Stomach smooth muscle (tissue), 2 donors: ENCODE measurements at regions not wholly inside any gene's neighbourhood (a gene's known extent, or its start where the extent isn't known, plus 50 kb on each side); places are given as distances from the start of the nearest gene placed in this dataset.
"Not testable (repeated sequence)": the region's sequence is repeated elsewhere in the genome, so short reads cannot be mapped to it uniquely, and the experiment has no call there.

Source experiments
- H3K27ac ChIP-seq: one replicate; pipeline ENCODE4 v1.7.0; 2013; ENCODE audit warnings: mild to moderate bottlenecking, low read length, inconsistent platforms
- H3K27me3 ChIP-seq, 2 donors: one replicate each; pipeline ENCODE4 v1.7.0; 2013; ENCODE audit warnings: low read length in 2 of 2; ENCODE audit not compliant: insufficient read depth in 2 of 2, control insufficient read depth in 1 of 2
- H3K36me3 ChIP-seq, 2 donors: one replicate each; pipeline ENCODE4 v1.7.0; 2013; ENCODE audit warnings: low read length in 2 of 2; ENCODE audit not compliant: control insufficient read depth in 2 of 2, insufficient read depth in 2 of 2
- H3K4me1 ChIP-seq: one replicate; pipeline ENCODE4 v1.7.0; 2013; ENCODE audit warnings: low read length; ENCODE audit not compliant: control insufficient read depth, insufficient read depth
- H3K4me3 ChIP-seq, 2 donors: one replicate each; pipeline ENCODE4 v1.7.0; 2013; ENCODE audit warnings: low read length in 2 of 2
- H3K9ac ChIP-seq, 2 donors: one replicate each; pipeline ENCODE4 v1.7.0; 2013; ENCODE audit warnings: low read length in 2 of 2, mild to moderate bottlenecking in 1 of 2
- H3K9me3 ChIP-seq, 2 donors: one replicate each; pipeline ENCODE4 v1.7.0; 2013; ENCODE audit warnings: low read length in 2 of 2; ENCODE audit not compliant: control insufficient read depth in 2 of 2
- donor health status: healthy.
- donor health status: Pancreatic carcinoma.

DNA sequence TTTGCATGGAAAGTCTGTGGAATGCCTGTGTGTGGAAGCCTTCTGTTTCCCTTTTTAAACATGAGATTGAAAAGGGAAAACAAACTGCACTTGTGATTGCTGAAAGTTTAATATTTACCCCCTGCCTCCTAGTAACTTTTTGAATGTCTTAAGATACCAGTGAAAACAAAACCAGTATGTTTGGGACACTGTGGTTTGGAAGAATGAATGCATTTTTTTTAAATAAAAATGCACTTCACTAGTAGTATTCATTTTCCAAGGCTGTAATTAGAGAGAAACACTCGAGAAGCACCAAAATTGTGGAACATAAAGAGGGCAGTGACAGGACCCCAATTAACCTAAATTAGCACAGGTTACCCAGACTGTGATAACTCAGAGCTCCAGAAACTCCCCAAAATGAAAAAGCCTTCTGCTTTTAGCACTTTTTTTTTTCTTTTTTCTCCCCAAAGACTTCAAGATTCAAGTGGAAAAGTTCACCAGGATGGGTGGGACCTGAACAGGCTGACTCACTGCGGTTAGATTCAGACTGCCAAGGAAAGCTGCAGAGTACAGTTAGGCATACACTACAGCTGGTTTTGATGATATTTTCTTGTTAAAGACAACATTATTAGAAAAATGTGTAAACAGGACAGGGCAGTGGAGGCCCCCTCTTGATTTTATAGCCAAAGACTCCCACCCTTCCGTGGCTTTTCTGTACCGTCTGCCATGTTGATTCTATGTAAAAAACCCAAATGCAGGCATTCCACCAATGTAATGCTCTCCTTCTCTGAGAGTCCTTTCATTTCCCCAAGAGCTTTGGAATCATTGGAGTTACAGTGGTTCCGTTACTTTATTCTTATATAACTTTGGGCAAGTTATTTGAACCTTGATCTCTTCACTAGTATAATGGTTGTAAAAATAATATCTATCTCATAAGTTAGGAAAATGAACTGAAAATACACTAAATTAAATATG, 151.8 kb upstream of the NBPF9 start:
- H3K27ac ChIP-seq, H3K4me3 ChIP-seq, H3K9ac ChIP-seq, H3K27me3 ChIP-seq, H3K4me1 ChIP-seq, H3K36me3 ChIP-seq, H3K9me3 ChIP-seq: not testable (repeated sequence)

DNA sequence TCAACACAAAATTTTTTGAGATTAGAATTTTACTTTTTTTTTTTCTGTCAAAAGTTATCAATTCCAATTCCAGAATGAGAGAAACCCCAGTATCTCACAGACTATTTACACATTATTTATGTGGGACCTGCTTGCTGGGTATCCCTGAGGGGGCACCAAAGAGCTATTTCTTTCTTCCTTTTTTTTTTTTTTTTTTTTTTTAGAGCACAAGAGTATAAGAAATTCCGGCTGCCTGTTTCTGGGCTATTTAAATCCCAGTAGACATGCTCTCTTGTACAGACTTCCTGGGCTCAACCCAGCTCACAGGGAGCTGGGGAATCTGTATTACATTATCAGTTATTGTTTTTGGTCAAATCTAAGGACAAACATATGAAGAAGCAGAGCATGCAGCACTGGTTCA, 156.9 kb upstream of the NBPF9 start:
- H3K4me1 ChIP-seq, H3K27ac ChIP-seq, H3K36me3 ChIP-seq, H3K4me3 ChIP-seq, H3K9ac ChIP-seq, H3K27me3 ChIP-seq, H3K9me3 ChIP-seq: not testable (repeated sequence)

DNA sequence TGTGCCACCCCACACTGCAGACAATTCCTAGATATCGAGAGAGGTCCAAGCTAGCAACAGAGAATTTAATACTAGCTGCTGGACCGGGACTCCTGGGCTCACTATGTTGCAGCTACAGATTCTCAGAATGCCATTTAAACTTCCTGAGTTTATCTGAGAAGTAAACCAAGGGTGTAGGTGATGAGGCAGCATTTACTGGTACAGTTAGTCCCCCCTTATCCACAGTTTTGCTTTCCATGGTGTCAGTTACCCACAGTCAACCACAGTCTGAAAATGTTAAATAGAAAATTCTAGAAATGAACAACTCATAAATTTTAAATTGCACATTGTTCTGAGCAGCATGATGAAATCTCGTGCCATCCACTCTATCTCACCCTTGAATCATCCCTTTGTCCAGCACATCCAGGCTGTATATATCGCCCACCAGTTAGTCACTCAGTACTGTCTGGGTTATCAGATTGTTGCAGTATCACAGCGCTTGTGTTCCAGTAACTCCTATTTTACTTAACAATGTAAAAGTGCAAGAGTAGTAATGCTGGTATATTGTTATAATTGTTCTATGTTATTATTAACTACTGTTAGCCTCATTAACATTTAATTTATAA, 157.5 kb upstream of the NBPF9 start:
- H3K9ac ChIP-seq, H3K9me3 ChIP-seq, H3K27ac ChIP-seq, H3K4me1 ChIP-seq, H3K4me3 ChIP-seq, H3K27me3 ChIP-seq, H3K36me3 ChIP-seq: not testable (repeated sequence)

DNA sequence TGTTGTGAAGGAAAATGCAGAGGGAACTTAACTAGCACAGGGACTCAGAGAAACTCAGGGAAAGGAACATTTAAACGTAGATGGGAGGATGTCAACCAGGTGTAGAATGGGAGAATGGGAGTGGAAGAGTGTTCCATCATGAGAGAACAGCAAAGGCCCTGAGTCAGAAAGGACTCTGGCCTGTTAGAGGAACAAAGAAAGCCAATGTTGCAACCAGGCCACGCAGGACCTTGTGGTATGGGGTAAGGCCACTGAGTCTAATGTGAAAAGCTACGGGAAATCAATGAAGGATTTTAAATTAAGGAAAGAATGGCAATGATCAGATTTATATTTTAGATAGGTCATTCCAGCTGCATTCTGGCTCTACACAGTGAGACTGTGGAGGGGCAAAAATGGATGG, 163.9 kb upstream of the NBPF9 start:
- H3K27ac ChIP-seq, H3K9ac ChIP-seq, H3K4me3 ChIP-seq, H3K4me1 ChIP-seq, H3K27me3 ChIP-seq, H3K36me3 ChIP-seq, H3K9me3 ChIP-seq: not testable (repeated sequence)

DNA sequence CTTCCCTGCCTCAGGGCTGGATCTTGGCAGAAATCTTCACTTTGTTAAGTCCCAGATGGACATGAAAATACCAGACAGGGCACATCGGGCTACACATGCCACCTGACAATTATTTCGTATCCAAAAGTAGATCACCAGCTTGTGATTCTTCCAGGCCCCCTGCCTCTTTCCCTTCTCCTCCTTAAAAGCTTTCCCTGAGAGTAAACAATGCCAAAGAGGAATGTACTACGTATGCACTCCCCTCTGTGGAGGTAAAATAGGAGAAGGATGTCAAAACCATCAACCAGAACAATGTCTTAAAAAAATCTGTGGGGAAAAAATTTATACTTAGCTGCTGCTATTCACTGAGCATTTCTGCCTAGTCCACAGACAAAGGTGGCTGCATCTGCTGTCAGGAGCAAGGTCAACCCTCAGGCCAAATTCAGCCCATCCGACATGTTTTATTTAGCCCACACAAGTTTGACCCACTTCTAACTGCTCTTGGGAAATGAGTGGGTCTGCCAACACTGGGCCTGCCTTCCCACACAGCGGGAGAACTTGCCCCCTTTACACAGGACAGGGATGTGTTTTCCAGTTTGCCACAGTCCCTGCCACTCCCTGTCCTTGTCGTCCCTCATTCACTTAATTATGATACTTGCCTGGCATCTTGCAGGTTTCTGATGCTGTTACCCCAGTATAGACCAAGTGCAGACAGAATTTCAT, 165.8 kb upstream of the NBPF9 start:
- not testable (repeated sequence) for H3K36me3 ChIP-seq

DNA sequence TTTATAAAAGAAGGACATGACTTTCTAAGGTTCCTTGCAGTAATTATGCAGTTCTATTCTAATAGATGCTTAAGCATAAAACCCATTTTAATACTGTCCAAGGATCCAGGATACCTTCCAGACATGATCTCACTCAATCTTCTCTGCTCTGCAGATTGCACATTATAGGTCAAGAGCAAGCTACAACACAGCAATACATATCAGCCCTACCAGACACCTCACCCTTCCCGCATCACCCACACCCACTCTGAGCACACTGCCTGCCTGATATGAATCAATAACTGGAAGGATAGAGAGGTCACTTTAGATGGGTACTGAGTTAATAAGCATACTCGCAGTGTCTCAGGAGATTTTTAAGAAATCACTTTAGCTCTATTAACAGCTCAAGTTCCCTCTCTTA, 166.5 kb upstream of the NBPF9 start:
- not testable (repeated sequence) for H3K4me1 ChIP-seq, H3K9me3 ChIP-seq, H3K9ac ChIP-seq, H3K27me3 ChIP-seq, H3K27ac ChIP-seq, H3K36me3 ChIP-seq, H3K4me3 ChIP-seq

More for the DNA sequence above, 165.8 kb upstream of the NBPF9 start:
- not testable (repeated sequence) for H3K27me3 ChIP-seq, H3K4me1 ChIP-seq, H3K9me3 ChIP-seq, H3K9ac ChIP-seq, H3K4me3 ChIP-seq, H3K27ac ChIP-seq

DNA sequence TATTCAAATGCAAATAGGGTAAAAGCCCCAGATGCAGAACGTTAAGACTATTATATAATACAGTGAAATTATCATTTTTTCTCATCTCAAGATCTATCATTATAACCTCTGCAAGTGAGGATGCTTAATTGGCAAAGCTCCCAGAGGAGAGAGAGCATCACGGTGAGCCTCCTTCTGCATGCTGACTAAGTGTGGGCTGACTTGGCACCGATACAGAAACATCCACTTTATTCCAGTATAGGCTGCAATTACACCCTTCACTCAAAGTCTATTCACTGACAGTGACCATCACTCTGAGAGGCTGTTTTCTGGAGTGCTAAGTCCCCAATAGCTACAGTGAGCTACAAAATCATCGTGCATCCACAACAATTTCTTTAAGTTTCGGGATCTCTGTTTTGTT, 171.1 kb upstream of the NBPF9 start:
- H3K4me1 ChIP-seq, H3K27me3 ChIP-seq, H3K4me3 ChIP-seq, H3K9me3 ChIP-seq, H3K9ac ChIP-seq, H3K27ac ChIP-seq, H3K36me3 ChIP-seq: not testable (repeated sequence)

DNA sequence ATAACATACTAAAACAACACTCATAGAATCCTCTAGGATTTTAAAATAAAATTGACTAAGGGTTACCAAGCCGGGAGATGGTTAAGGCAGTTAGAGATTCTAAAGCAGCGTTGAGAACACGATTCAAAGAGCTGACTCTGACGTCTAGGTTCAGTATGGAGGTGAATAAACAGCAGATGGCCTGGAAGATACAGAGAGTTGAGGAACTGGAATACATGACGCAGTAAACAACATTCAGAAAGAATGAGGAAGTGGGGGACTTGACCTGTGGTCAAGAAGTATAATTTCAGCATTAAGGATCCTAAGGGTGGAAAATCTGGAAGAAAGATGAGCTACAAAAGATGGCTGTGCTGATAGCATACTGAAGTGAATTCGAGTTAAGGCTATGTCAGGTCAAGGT, 172.5 kb upstream of the NBPF9 start:
- not testable (repeated sequence) for H3K9me3 ChIP-seq, H3K27me3 ChIP-seq, H3K4me3 ChIP-seq, H3K36me3 ChIP-seq, H3K9ac ChIP-seq, H3K27ac ChIP-seq, H3K4me1 ChIP-seq

DNA sequence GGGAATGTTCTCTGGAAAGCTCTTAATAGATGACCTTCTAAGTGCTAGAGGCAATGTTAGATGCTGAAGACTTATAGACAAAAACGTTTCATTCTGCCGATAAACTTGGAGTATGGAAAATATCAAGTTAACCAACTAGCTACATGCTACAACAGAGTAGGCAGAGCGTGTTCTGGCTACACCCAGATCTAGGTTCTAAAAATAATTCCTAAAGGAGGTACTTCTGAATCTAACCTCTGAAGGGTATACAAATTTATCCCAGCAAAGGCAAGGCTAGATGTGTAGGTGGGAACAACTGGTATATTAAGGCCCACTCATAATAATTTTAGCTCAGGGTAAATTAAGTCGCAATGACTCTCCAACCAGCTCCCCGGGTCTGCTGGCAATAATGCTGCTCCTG, 173.1 kb upstream of the NBPF9 start:
- not testable (repeated sequence) for H3K4me1 ChIP-seq, H3K36me3 ChIP-seq, H3K4me3 ChIP-seq, H3K9me3 ChIP-seq, H3K9ac ChIP-seq, H3K27ac ChIP-seq, H3K27me3 ChIP-seq

DNA sequence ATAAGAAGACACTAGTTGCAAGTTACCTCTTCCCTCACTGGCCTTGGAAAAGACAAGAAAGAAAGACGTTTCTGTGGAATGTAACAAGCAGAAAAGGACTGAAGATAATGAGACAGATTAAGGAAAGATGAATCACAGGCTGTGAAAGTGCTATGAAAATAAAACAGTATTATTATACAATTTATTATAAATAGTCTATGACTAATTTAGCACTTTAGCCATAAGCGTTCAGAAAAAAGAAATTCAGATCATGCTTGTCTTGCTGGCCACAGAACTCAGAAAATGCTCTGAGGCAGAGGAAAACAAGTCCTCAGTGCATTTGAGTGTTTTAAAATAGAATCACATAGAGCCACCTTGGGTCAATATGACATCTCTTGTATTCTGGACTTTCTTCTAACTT, 174.8 kb upstream of the NBPF9 start:
- not testable (repeated sequence) for H3K4me3 ChIP-seq, H3K9me3 ChIP-seq, H3K9ac ChIP-seq, H3K27ac ChIP-seq, H3K36me3 ChIP-seq, H3K4me1 ChIP-seq, H3K27me3 ChIP-seq

DNA sequence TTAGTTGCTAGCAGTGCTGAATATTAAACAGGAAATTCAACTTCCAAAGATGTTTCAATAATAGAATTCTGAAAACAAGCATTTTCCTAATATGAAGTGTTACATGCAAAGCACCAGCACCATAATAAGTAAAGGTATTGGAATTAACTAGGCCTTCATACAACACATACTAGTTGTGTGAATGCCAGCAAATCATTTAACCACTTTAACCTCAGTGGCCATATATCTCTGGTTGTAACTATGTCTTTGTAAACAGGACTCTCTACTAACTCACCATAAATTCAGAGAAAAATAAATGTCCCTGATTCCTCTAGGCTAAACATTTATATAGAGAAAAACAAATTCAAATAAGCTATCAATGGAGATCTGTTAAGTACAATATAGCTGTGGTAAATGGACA, 175.7 kb upstream of the NBPF9 start:
- not testable (repeated sequence) for H3K9me3 ChIP-seq, H3K4me1 ChIP-seq, H3K36me3 ChIP-seq, H3K27me3 ChIP-seq, H3K4me3 ChIP-seq, H3K9ac ChIP-seq, H3K27ac ChIP-seq
